ENCODE measurements at regions not wholly inside any gene's neighbourhood (a gene's known extent, or its start where the extent isn't known, plus 50 kb on each side); places are given as distances from the start of the nearest gene placed in this dataset.

- H4K12ac ChIP-seq (ENCODE audit: low read depth, low read length): no peak overlapping the region
- H2AFZ ChIP-seq (ENCODE audit: insufficient read depth, low read length, poor library complexity): no peak overlapping the region
- no peaks in the 10 kb centered on the region for H3K79me1 ChIP-seq (ENCODE audit: low read length)
- no peak overlapping the region for H2BK12ac ChIP-seq (ENCODE audit: low read length)
- H3K9me3 ChIP-seq (ENCODE audit: insufficient read depth, low read depth, low read length): no peaks in the 10 kb centered on the region
- no CpG with 5 or more reads among the region's 1 CpG for WGBS (ENCODE audit: extremely low coverage, insufficient coverage, insufficient read length)
- H4K8ac ChIP-seq (ENCODE audit: low read depth, low read length): no peak overlapping the region
- DNase-seq: no peak
- peaks cover 0 to 15% of the 10 kb centered on the region in 2 experiments for H3K4me1 ChIP-seq (ENCODE audit: control insufficient read depth in 1 of 2, insufficient read depth in 2 of 2, low read length in 2 of 2)
- H3K9ac ChIP-seq (ENCODE audit: low read length): no peak overlapping the region
- H3K4me2 ChIP-seq (ENCODE audit: low read length): no peak overlapping the region
- no peak overlapping the region for H3K4me3 ChIP-seq (ENCODE audit: low read depth, low read length)
- no peak overlapping the region for H3K27ac ChIP-seq (ENCODE audit: low read depth, low read length)
- no peak overlapping the region for H2BK120ac ChIP-seq (ENCODE audit: insufficient read depth, low read length, poor library complexity)
- H3K23ac ChIP-seq (ENCODE audit: low read length): no peak overlapping the region
- H3K27me3 ChIP-seq (ENCODE audit: insufficient read depth, low read length): no peaks in the 10 kb centered on the region
- H2BK5ac ChIP-seq (ENCODE audit: low read depth, low read length, poor library complexity): no peak overlapping the region
- H3K14ac ChIP-seq (ENCODE audit: low read length): no peak overlapping the region
- no peak overlapping the region for H3K18ac ChIP-seq (ENCODE audit: low read length)
- H3K4ac ChIP-seq (ENCODE audit: low read depth, low read length): no peak overlapping the region
- no peaks in the 10 kb centered on the region for H3K36me3 ChIP-seq (ENCODE audit: control insufficient read depth in 1 of 2, insufficient read depth in 2 of 2, low read length in 2 of 2)
- H3K79me2 ChIP-seq (ENCODE audit: control insufficient read depth, insufficient read depth, low read length, poor library complexity): no peaks in the 10 kb centered on the region
- H2AK5ac ChIP-seq (ENCODE audit: low read length): no peak overlapping the region
- H4K91ac ChIP-seq (ENCODE audit: low read depth, low read length): no peak overlapping the region
These were observed 137.7 kb upstream of the PKDCC start for GRCh38 chr2:41910126-41910525.

- no CpG with 5 or more reads among the region's 3 CpGs for whole genome bisulfite sequencing (ENCODE audit: extremely low coverage, insufficient coverage, insufficient read length)
- peaks cover 0 to 15% of the 10 kb centered on the region in 2 experiments for H3K4me1 ChIP-seq (ENCODE audit: control insufficient read depth in 1 of 2, insufficient read depth in 2 of 2, low read length in 2 of 2)
- H3K27ac ChIP-seq (ENCODE audit: low read depth, low read length): no peak overlapping the region
- no peak overlapping the region for H2AK5ac ChIP-seq (ENCODE audit: low read length)
- H3K27me3 ChIP-seq (ENCODE audit: insufficient read depth, low read length): no peaks in the 10 kb centered on the region
- H3K4me2 ChIP-seq (ENCODE audit: low read length): no peak overlapping the region
- H4K8ac ChIP-seq (ENCODE audit: low read depth, low read length): no peak overlapping the region
- no peak overlapping the region for H3K23ac ChIP-seq (ENCODE audit: low read length)
- no peak overlapping the region for H3K4ac ChIP-seq (ENCODE audit: low read depth, low read length)
- no peak overlapping the region for H2BK5ac ChIP-seq (ENCODE audit: low read depth, low read length, poor library complexity)
- no peak overlapping the region for H4K91ac ChIP-seq (ENCODE audit: low read depth, low read length)
- no peak overlapping the region for H2AFZ ChIP-seq (ENCODE audit: insufficient read depth, low read length, poor library complexity)
- no peak overlapping the region for H2BK12ac ChIP-seq (ENCODE audit: low read length)
- H4K12ac ChIP-seq (ENCODE audit: low read depth, low read length): no peak overlapping the region
- no peaks in the 10 kb centered on the region for H3K79me1 ChIP-seq (ENCODE audit: low read length)
- H3K9me3 ChIP-seq (ENCODE audit: insufficient read depth, low read depth, low read length): no peaks in the 10 kb centered on the region
- no peak overlapping the region for H3K4me3 ChIP-seq (ENCODE audit: low read depth, low read length)
- no peak overlapping the region for H3K9ac ChIP-seq (ENCODE audit: low read length)
- H3K36me3 ChIP-seq (ENCODE audit: control insufficient read depth in 1 of 2, insufficient read depth in 2 of 2, low read length in 2 of 2): no peaks in the 10 kb centered on the region
- DNase-seq: no peak
- no peak overlapping the region for H3K18ac ChIP-seq (ENCODE audit: low read length)
- no peaks in the 10 kb centered on the region for H3K79me2 ChIP-seq (ENCODE audit: control insufficient read depth, insufficient read depth, low read length, poor library complexity)
- no peak overlapping the region for H2BK120ac ChIP-seq (ENCODE audit: insufficient read depth, low read length, poor library complexity)
- no peak overlapping the region for H3K14ac ChIP-seq (ENCODE audit: low read length)
These were observed 136.8 kb upstream of the PKDCC start for GRCh38 chr2:41911033-41911432.

GRCh38 chr2:41912337-41912736, 135.5 kb upstream of the PKDCC start:
- H2BK5ac ChIP-seq (ENCODE audit: low read depth, low read length, poor library complexity): no peak overlapping the region
- no peak for DNase-seq
- no peak overlapping the region for H3K4me3 ChIP-seq (ENCODE audit: low read depth, low read length)
- H2AK5ac ChIP-seq (ENCODE audit: low read length): no peak overlapping the region
- no peaks in the 10 kb centered on the region for H3K27me3 ChIP-seq (ENCODE audit: insufficient read depth, low read length)
- no peak overlapping the region for H4K8ac ChIP-seq (ENCODE audit: low read depth, low read length)
- no peak overlapping the region for H4K12ac ChIP-seq (ENCODE audit: low read depth, low read length)
- H3K4me2 ChIP-seq (ENCODE audit: low read length): no peak overlapping the region
- no peak overlapping the region for H3K27ac ChIP-seq (ENCODE audit: low read depth, low read length)
- H2AFZ ChIP-seq (ENCODE audit: insufficient read depth, low read length, poor library complexity): no peak overlapping the region
- H3K79me2 ChIP-seq (ENCODE audit: control insufficient read depth, insufficient read depth, low read length, poor library complexity): no peaks in the 10 kb centered on the region
- no peak overlapping the region for H4K91ac ChIP-seq (ENCODE audit: low read depth, low read length)
- no peak overlapping the region for H3K9ac ChIP-seq (ENCODE audit: low read length)
- no CpG with 5 or more reads among the region's 3 CpGs for WGBS (ENCODE audit: extremely low coverage, insufficient coverage, insufficient read length)
- no peak overlapping the region for H2BK120ac ChIP-seq (ENCODE audit: insufficient read depth, low read length, poor library complexity)
- peaks cover 0 to 11% of the 10 kb centered on the region in 2 experiments for H3K4me1 ChIP-seq (ENCODE audit: control insufficient read depth in 1 of 2, insufficient read depth in 2 of 2, low read length in 2 of 2)
- H3K18ac ChIP-seq (ENCODE audit: low read length): no peak overlapping the region
- no peak overlapping the region for H3K23ac ChIP-seq (ENCODE audit: low read length)
- no peak overlapping the region for H2BK12ac ChIP-seq (ENCODE audit: low read length)
- H3K9me3 ChIP-seq (ENCODE audit: insufficient read depth, low read depth, low read length): no peaks in the 10 kb centered on the region
- H3K36me3 ChIP-seq (ENCODE audit: control insufficient read depth in 1 of 2, insufficient read depth in 2 of 2, low read length in 2 of 2): no peaks in the 10 kb centered on the region
- H3K14ac ChIP-seq (ENCODE audit: low read length): no peak overlapping the region
- no peak overlapping the region for H3K4ac ChIP-seq (ENCODE audit: low read depth, low read length)
- H3K79me1 ChIP-seq (ENCODE audit: low read length): no peaks in the 10 kb centered on the region

GRCh38 chr2:41912776-41913175, 135.0 kb upstream of the PKDCC start:
- no peak for DNase-seq
- no peak overlapping the region for H3K9ac ChIP-seq (ENCODE audit: low read length)
- no peak overlapping the region for H2BK120ac ChIP-seq (ENCODE audit: insufficient read depth, low read length, poor library complexity)
- no peak overlapping the region for H3K14ac ChIP-seq (ENCODE audit: low read length)
- H3K79me1 ChIP-seq (ENCODE audit: low read length): no peaks in the 10 kb centered on the region
- H4K91ac ChIP-seq (ENCODE audit: low read depth, low read length): no peak overlapping the region
- no peak overlapping the region for H3K18ac ChIP-seq (ENCODE audit: low read length)
- H3K23ac ChIP-seq (ENCODE audit: low read length): no peak overlapping the region
- no peaks in the 10 kb centered on the region for H3K36me3 ChIP-seq (ENCODE audit: control insufficient read depth in 1 of 2, insufficient read depth in 2 of 2, low read length in 2 of 2)
- no peak overlapping the region for H3K4me3 ChIP-seq (ENCODE audit: low read depth, low read length)
- H3K4me2 ChIP-seq (ENCODE audit: low read length): no peak overlapping the region
- H3K79me2 ChIP-seq (ENCODE audit: control insufficient read depth, insufficient read depth, low read length, poor library complexity): no peaks in the 10 kb centered on the region
- no peak overlapping the region for H2BK5ac ChIP-seq (ENCODE audit: low read depth, low read length, poor library complexity)
- peaks cover 0 to 7% of the 10 kb centered on the region in 2 experiments for H3K4me1 ChIP-seq (ENCODE audit: control insufficient read depth in 1 of 2, insufficient read depth in 2 of 2, low read length in 2 of 2)
- no peak overlapping the region for H4K12ac ChIP-seq (ENCODE audit: low read depth, low read length)
- no peak overlapping the region for H3K27ac ChIP-seq (ENCODE audit: low read depth, low read length)
- H2BK12ac ChIP-seq (ENCODE audit: low read length): no peak overlapping the region
- no peak overlapping the region for H3K4ac ChIP-seq (ENCODE audit: low read depth, low read length)
- H2AFZ ChIP-seq (ENCODE audit: insufficient read depth, low read length, poor library complexity): no peak overlapping the region
- no peak overlapping the region for H4K8ac ChIP-seq (ENCODE audit: low read depth, low read length)
- no peaks in the 10 kb centered on the region for H3K9me3 ChIP-seq (ENCODE audit: insufficient read depth, low read depth, low read length)
- no peaks in the 10 kb centered on the region for H3K27me3 ChIP-seq (ENCODE audit: insufficient read depth, low read length)
- no CpG with 5 or more reads among the region's 2 CpGs for WGBS (ENCODE audit: extremely low coverage, insufficient coverage, insufficient read length)
- H2AK5ac ChIP-seq (ENCODE audit: low read length): no peak overlapping the region

Measured in trophoblast cell (in vitro differentiated cells and primary cell).